ENCODE measurements at regions not wholly inside any gene's neighbourhood (a gene's known extent, or its start where the extent isn't known, plus 50 kb on each side); places are given as distances from the start of the nearest gene placed in this dataset.

DNA sequence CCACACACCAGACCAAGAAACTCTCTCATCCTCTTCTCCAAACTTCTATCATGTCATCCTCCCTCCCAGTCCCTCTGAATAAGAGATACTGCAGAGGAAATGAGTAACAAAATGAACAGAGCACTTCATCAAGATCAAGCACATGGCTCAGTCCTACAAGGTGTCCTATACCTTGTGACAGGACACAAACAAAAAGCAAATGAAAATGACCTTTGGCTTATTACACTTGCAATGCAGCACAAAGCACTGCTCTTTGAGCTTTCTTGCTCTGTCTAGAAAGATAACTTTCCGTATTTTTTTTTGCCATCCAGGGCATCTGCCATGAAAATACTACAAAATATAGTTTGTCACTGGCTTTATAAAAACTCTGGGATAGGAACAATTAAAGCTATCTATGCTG, 402.7 kb downstream of the HNRNPD start:
- no CpG with 5 or more reads among the region's 1 CpG for WGBS (ENCODE audit: insufficient coverage)
- DNase-seq = no peak
- no peak overlapping the region for H3K4me3 ChIP-seq (replicated peaks in 1 of 3; ENCODE audit: low read depth in 2 of 3, low read length in 3 of 3)
- H3K4me2 ChIP-seq (replicated peaks; ENCODE audit: extremely low read depth, low read length, poor library complexity, severe bottlenecking) = no peak overlapping the region
- TF ChIP-seq, protein P1, sequence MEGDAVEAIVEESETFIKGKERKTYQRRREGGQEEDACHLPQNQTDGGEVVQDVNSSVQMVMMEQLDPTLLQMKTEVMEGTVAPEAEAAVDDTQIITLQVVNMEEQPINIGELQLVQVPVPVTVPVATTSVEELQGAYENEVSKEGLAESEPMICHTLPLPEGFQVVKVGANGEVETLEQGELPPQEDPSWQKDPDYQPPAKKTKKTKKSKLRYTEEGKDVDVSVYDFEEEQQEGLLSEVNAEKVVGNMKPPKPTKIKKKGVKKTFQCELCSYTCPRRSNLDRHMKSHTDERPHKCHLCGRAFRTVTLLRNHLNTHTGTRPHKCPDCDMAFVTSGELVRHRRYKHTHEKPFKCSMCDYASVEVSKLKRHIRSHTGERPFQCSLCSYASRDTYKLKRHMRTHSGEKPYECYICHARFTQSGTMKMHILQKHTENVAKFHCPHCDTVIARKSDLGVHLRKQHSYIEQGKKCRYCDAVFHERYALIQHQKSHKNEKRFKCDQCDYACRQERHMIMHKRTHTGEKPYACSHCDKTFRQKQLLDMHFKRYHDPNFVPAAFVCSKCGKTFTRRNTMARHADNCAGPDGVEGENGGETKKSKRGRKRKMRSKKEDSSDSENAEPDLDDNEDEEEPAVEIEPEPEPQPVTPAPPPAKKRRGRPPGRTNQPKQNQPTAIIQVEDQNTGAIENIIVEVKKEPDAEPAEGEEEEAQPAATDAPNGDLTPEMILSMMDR (IDR thresholded peaks at IDR 0.05) = no peak
- H3K27ac ChIP-seq (ENCODE audit: low read depth in 1 of 2, low read length in 2 of 2) = no peak overlapping the region
- H3K36me3 ChIP-seq (replicated peaks in 1 of 2; ENCODE audit: control insufficient read depth in 1 of 2, insufficient read depth in 2 of 2, low read length in 2 of 2) = no peaks in the 10 kb centered on the region
- H3K27me3 ChIP-seq (ENCODE audit: control insufficient read depth in 2 of 2, insufficient read depth in 2 of 2, low read length in 2 of 2) = no peaks in the 10 kb centered on the region
- H3K27me3 Mint-ChIP-seq (ENCODE audit: low read depth in 3 of 3) = no peaks in the 10 kb centered on the region
- H3K79me2 ChIP-seq (ENCODE audit: insufficient read depth, low read length) = no peaks in the 10 kb centered on the region
- no peaks in the 10 kb centered on the region for H3K4me1 Mint-ChIP-seq
- no peaks in the 10 kb centered on the region for H3K4me1 ChIP-seq (ENCODE audit: control insufficient read depth in 1 of 2, insufficient read depth in 2 of 2, low read length in 2 of 2)
- no peak overlapping the region for H2AFZ ChIP-seq (ENCODE audit: insufficient read depth, low read depth, low read length, poor library complexity, severe bottlenecking)
- no peak overlapping the region for H3K4me3 Mint-ChIP-seq
- no peaks in the 10 kb centered on the region for H3K9me3 ChIP-seq (replicated peaks in 1 of 2; ENCODE audit: control insufficient read depth in 1 of 2, insufficient read depth in 1 of 2, low read length in 2 of 2)
- no peak overlapping the region for H3K27ac Mint-ChIP-seq
- H3K36me3 Mint-ChIP-seq = no peaks in the 10 kb centered on the region
- H4K20me1 ChIP-seq (ENCODE audit: insufficient read depth, low read length) = no peaks in the 10 kb centered on the region
- H3K9ac ChIP-seq (ENCODE audit: insufficient read depth, low read length, poor library complexity, severe bottlenecking) = no peak overlapping the region
- H3K9me3 Mint-ChIP-seq = no peaks in the 10 kb centered on the region
- intact Hi-C loops (cut with micrococcal nuclease) = no loop called here

DNA sequence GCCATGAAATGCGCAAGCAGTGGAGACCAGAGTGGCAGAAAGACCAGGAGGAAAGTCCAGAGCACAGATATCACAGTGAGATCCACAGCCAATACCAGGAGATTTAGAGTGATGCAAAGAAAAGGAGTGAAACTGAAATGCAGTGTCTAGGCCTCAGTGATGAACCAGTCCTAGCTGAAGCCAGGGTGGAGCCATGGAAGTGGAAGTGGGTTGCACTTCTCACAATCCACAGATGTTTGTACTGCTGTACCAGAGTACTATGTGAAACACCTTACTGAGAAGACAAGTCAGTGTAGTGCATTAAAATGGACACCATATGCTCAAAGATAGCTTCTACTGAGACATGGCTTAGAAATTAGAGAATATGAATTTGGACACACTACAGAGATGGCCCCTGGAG, 403.3 kb downstream of the HNRNPD start:
- no peak overlapping the region for H3K27ac ChIP-seq (ENCODE audit: low read depth in 1 of 2, low read length in 2 of 2)
- H3K27me3 ChIP-seq (ENCODE audit: control insufficient read depth in 2 of 2, insufficient read depth in 2 of 2, low read length in 2 of 2) = no peaks in the 10 kb centered on the region
- WGBS (ENCODE audit: insufficient coverage) = no CpG with 5 or more reads among the region's 1 CpG
- no peaks in the 10 kb centered on the region for H3K9me3 Mint-ChIP-seq
- no peaks in the 10 kb centered on the region for H4K20me1 ChIP-seq (ENCODE audit: insufficient read depth, low read length)
- no peaks in the 10 kb centered on the region for H3K79me2 ChIP-seq (ENCODE audit: insufficient read depth, low read length)
- H3K4me2 ChIP-seq (replicated peaks; ENCODE audit: extremely low read depth, low read length, poor library complexity, severe bottlenecking) = no peak overlapping the region
- H3K27ac Mint-ChIP-seq = no peak overlapping the region
- H3K36me3 Mint-ChIP-seq = no peaks in the 10 kb centered on the region
- H3K4me3 Mint-ChIP-seq = no peak overlapping the region
- no peak overlapping the region for H2AFZ ChIP-seq (ENCODE audit: insufficient read depth, low read depth, low read length, poor library complexity, severe bottlenecking)
- no peak overlapping the region for H3K4me3 ChIP-seq (replicated peaks in 1 of 3; ENCODE audit: low read depth in 2 of 3, low read length in 3 of 3)
- intact Hi-C loops (cut with micrococcal nuclease) = no loop called here
- H3K36me3 ChIP-seq (replicated peaks in 1 of 2; ENCODE audit: control insufficient read depth in 1 of 2, insufficient read depth in 2 of 2, low read length in 2 of 2) = no peaks in the 10 kb centered on the region
- no peaks in the 10 kb centered on the region for H3K4me1 ChIP-seq (ENCODE audit: control insufficient read depth in 1 of 2, insufficient read depth in 2 of 2, low read length in 2 of 2)
- no peak for DNase-seq
- H3K4me1 Mint-ChIP-seq = no peaks in the 10 kb centered on the region
- TF ChIP-seq, protein P1 (IDR thresholded peaks at IDR 0.05) = no peak
- no peak overlapping the region for H3K9ac ChIP-seq (ENCODE audit: insufficient read depth, low read length, poor library complexity, severe bottlenecking)
- H3K9me3 ChIP-seq (replicated peaks in 1 of 2; ENCODE audit: control insufficient read depth in 1 of 2, insufficient read depth in 1 of 2, low read length in 2 of 2) = no peaks in the 10 kb centered on the region
- H3K27me3 Mint-ChIP-seq (ENCODE audit: low read depth in 3 of 3) = no peaks in the 10 kb centered on the region

Data from CD14-positive monocyte (primary cell).